SU-DHL-6 (cell line): ENCODE measurements at regions not wholly inside any gene's neighbourhood (a gene's known extent, or its start where the extent isn't known, plus 50 kb on each side); places are given as distances from the start of the nearest gene placed in this dataset.

Experiments
- H2AFZ ChIP-seq: fragments of 200-600 bp; sonication (generic); 2 replicates; pipeline ENCODE4 v1.6.1; 2014; ENCODE audit warnings: low read depth, mild to moderate bottlenecking, moderate library complexity, mixed read lengths, antibody characterized with exemption, low read length; ENCODE audit not compliant: severe bottlenecking
- H3F3A ChIP-seq: fragments of 200-600 bp; shearing (Covaris generic); 2 replicates; pipeline ENCODE4 v1.6.0; 2016; ENCODE audit warnings: antibody characterized with exemption, mild to moderate bottlenecking; ENCODE audit not compliant: insufficient read depth
- H3K27ac ChIP-seq: fragments of 200-600 bp; sonication (generic); 2 replicates; pipeline ENCODE4 v1.5.1; 2016; ENCODE audit warnings: low read depth, mild to moderate bottlenecking, low read length, moderate library complexity, mixed read lengths
- H3K27me3 ChIP-seq: fragments of 200-600 bp; sonication (generic), shearing (Covaris generic); 2 replicates; pipeline ENCODE4 v1.6.0; 2014; ENCODE audit warnings: mild to moderate bottlenecking, low read length
- H3K36me3 ChIP-seq: fragments of 200-600 bp; sonication (generic); 2 replicates; pipeline ENCODE4 v1.6.1; 2014; ENCODE audit warnings: mild to moderate bottlenecking, low read length, mixed read lengths
- H3K4me2 ChIP-seq: fragments of 300-600, 200-600 bp; shearing (Covaris generic), sonication (generic); 2 replicates; pipeline ENCODE4 v1.6.0; 2014; ENCODE audit warnings: low read length, low read depth, mild to moderate bottlenecking; ENCODE audit not compliant: poor library complexity, severe bottlenecking
- H3K4me3 ChIP-seq: fragments of 200-600 bp; sonication (generic); 2 replicates; pipeline ENCODE4 v1.5.1; 2014; ENCODE audit warnings: antibody characterized with exemption, low read length, mild to moderate bottlenecking, mixed read lengths; ENCODE audit not compliant: insufficient read depth, poor library complexity, severe bottlenecking
- H3K79me2 ChIP-seq: fragments of 200-600 bp; sonication (generic); 2 replicates; pipeline ENCODE4 v1.6.1; 2014; ENCODE audit warnings: mild to moderate bottlenecking, low read length, moderate library complexity; ENCODE audit not compliant: insufficient read depth
- H3K9ac ChIP-seq: fragments of 200-600 bp; sonication (generic); 2 replicates; pipeline ENCODE4 v1.7.0; 2014; ENCODE audit warnings: mild to moderate bottlenecking, low read length
- H3K9me2 ChIP-seq: fragments of 200-600 bp; sonication (generic); replicated peaks from 2 replicates; pipeline ENCODE4 v1.6.1; 2014; ENCODE audit warnings: low read length; ENCODE audit not compliant: insufficient read depth
- H3K9me3 ChIP-seq: fragments of 200-600 bp; sonication (generic); 2 replicates; pipeline ENCODE4 v1.6.1; 2014; ENCODE audit warnings: low read length, mixed read lengths; ENCODE audit not compliant: insufficient read depth
- H4K20me1 ChIP-seq: fragments of 200-600 bp; sonication (generic); 2 replicates; pipeline ENCODE4 v1.6.1; 2014; ENCODE audit warnings: low read depth, mild to moderate bottlenecking, antibody characterized with exemption, low read length, moderate library complexity, mixed read lengths
- CTCF ChIP-seq: fragments of 200-600 bp; sonication (generic); IDR thresholded peaks from one replicate; pipeline ENCODE4 v1.5.1; 2017; ENCODE audit warnings: antibody characterized with exemption, mild to moderate bottlenecking, low read length, moderate library complexity; ENCODE audit not compliant: insufficient read depth, poor library complexity, severe bottlenecking
- EZH2phosphoT487 ChIP-seq: fragments of 200-600 bp; sonication (generic), shearing (Covaris generic); conservative IDR thresholded peaks from 2 replicates; pipeline ENCODE4 v1.6.1; 2018; ENCODE audit warnings: mild to moderate bottlenecking, antibody characterized with exemption, low read length, moderate library complexity, mixed read lengths

GRCh38 chr4:114236171-114236769, 256.8 kb upstream of the ARSJ start:
- Histone ChIP-seq H3K9me2 (no peaks in the 10 kb centered on the region), H3K9ac (no peak overlapping the region), H3K27ac (no peak overlapping the region), H3K4me3 (no peak overlapping the region), H3K9me3 (no peaks in the 10 kb centered on the region), H2AFZ (no peak overlapping the region), H3K36me3 (no peaks in the 10 kb centered on the region), H4K20me1 (no peaks in the 10 kb centered on the region), H3K79me2 (no peaks in the 10 kb centered on the region), H3K27me3 (no peaks in the 10 kb centered on the region), H3K4me2 (no peak overlapping the region), H3F3A (no peaks in the 10 kb centered on the region)
- TF ChIP-seq CTCF = no peak
- no peak for TF ChIP-seq EZH2phosphoT487

GRCh38 chr4:114237997-114238396, 258.6 kb upstream of the ARSJ start:
- Histone ChIP-seq H3K79me2 (no peaks in the 10 kb centered on the region), H3K4me3 (no peak overlapping the region), H3K27me3 (no peaks in the 10 kb centered on the region), H3K9me2 (no peaks in the 10 kb centered on the region), H3K4me2 (no peak overlapping the region), H4K20me1 (no peaks in the 10 kb centered on the region), H3F3A (no peaks in the 10 kb centered on the region), H3K27ac (no peak overlapping the region), H3K9me3 (no peaks in the 10 kb centered on the region), H3K36me3 (no peaks in the 10 kb centered on the region), H2AFZ (no peak overlapping the region), H3K9ac (no peak overlapping the region)
- no peak for TF ChIP-seq CTCF
- no peak for TF ChIP-seq EZH2phosphoT487

GRCh38 chr4:114249561-114249960, 270.1 kb upstream of the ARSJ start:
- Histone ChIP-seq H3K9me3 (no peaks in the 10 kb centered on the region), H3K4me2 (no peak overlapping the region), H3K27me3 (no peaks in the 10 kb centered on the region), H3K36me3 (no peaks in the 10 kb centered on the region), H3K79me2 (no peaks in the 10 kb centered on the region), H3K27ac (no peak overlapping the region), H3K4me3 (no peak overlapping the region), H4K20me1 (no peaks in the 10 kb centered on the region), H3F3A (no peaks in the 10 kb centered on the region), H3K9me2 (no peaks in the 10 kb centered on the region), H3K9ac (no peak overlapping the region), H2AFZ (no peak overlapping the region)
- TF ChIP-seq EZH2phosphoT487 (no peak), CTCF (no peak)
